ENCODE measurements at regions not wholly inside any gene's neighbourhood (a gene's known extent, or its start where the extent isn't known, plus 50 kb on each side); places are given as distances from the start of the nearest gene placed in this dataset.

DNA sequence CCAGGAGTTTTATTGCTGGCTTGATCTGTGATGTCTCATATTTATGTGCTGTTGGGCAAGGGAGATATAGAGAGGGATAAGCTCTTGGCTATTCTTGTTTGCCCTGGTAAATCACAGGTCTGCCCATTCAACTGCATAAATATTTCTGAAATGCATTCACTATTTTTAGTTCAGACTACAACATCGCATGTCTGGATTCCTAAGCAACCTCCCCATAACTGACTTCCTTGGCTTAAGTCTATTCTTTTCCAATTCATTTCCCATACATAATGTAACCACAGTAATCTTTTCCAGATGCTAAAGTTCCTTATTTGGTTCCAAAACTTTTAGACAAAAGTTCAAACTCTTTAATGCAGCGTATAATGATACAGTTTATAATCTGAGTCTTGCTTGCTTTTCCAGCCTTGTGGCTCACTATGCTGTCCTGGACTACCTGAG lies 321.4 kb upstream of the ACTBL2 start:
- POLR2A ChIA-PET = interaction anchor here (1.0 to 1.5 kb wide), 2 partner anchors 12 to 656 kb away, joined by 3 to 7 read pairs; partner anchors contain the start of gene PLK2
- peak; percentile 95 for DNase-seq (ENCODE audit: low read depth, low spot score)

DNA sequence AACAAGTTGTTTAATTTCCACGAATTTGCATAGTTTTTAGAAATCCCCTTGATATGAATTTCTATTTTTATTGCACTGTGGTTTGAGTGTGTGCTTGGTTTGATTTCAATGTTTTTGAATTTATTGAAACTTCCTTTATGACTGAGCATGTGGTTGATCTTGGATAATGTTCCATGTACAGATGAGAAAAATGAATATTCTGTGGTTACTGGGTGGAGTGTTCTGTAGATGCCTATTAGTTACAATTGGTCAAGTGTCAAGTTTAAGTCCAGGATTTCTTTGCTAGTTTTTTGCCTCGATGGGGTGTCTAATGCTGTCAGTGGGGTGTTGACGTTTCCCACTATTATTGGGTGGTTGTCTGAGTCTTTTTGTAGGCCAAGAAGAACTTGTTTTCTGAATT lies 319.5 kb upstream of the ACTBL2 start:
- DNase-seq (ENCODE audit: low read depth, low spot score) = no peak
- CTCF ChIA-PET = interaction anchor here (3.2 kb wide), 1 partner anchor 22 kb away, joined by 9 read pairs; no protein-coding TSS in a partner anchor
- TF ChIP-seq, protein P1, sequence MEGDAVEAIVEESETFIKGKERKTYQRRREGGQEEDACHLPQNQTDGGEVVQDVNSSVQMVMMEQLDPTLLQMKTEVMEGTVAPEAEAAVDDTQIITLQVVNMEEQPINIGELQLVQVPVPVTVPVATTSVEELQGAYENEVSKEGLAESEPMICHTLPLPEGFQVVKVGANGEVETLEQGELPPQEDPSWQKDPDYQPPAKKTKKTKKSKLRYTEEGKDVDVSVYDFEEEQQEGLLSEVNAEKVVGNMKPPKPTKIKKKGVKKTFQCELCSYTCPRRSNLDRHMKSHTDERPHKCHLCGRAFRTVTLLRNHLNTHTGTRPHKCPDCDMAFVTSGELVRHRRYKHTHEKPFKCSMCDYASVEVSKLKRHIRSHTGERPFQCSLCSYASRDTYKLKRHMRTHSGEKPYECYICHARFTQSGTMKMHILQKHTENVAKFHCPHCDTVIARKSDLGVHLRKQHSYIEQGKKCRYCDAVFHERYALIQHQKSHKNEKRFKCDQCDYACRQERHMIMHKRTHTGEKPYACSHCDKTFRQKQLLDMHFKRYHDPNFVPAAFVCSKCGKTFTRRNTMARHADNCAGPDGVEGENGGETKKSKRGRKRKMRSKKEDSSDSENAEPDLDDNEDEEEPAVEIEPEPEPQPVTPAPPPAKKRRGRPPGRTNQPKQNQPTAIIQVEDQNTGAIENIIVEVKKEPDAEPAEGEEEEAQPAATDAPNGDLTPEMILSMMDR (IDR thresholded peaks at IDR 0.05; ENCODE audit: insufficient read depth, low read length, missing control alignments) = no peak
- POLR2A ChIA-PET = no interaction called here
- H3K4me3 ChIP-seq (ENCODE audit: low read depth, low read length) = no peak overlapping the region

More for the DNA sequence above, 321.4 kb upstream of the ACTBL2 start:
- CTCF ChIA-PET = interaction anchor here (1.7 to 2.4 kb wide), 3 partner anchors 10 to 657 kb away, joined by 4 to 12 read pairs (median 8); partner anchors contain the start of gene PLK2
- TF ChIP-seq, protein P1 (IDR thresholded peaks at IDR 0.05; ENCODE audit: insufficient read depth, low read length, missing control alignments) = no peak
- H3K4me3 ChIP-seq (ENCODE audit: low read depth, low read length) = no peak overlapping the region

DNA sequence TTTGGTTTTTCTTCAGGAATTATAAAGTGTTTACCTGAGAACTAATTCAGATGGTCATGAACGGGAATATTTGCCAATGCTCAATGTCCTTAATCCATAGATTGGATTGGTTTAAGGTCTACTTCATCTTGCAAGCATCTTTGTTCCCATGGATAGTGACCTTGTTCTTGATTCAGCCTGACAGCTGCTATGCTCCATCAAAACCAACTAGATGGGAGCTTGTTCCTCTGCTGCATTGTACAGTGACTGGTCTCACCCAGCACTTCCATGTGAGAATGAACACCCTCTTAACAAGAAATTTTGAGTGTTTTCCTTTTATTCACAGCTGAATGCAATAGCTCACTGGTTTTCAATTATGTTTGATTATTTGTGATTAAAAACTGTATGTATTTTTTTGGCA lies 312.6 kb upstream of the ACTBL2 start:
- H3K4me3 ChIP-seq (ENCODE audit: low read depth, low read length) = no peak overlapping the region
- TF ChIP-seq, protein P1 (IDR thresholded peaks at IDR 0.05; ENCODE audit: insufficient read depth, low read length, missing control alignments) = no peak
- ChIA-PET POLR2A (no interaction called here), CTCF (no interaction called here)
- no peak for DNase-seq (ENCODE audit: low read depth, low spot score)

DNA sequence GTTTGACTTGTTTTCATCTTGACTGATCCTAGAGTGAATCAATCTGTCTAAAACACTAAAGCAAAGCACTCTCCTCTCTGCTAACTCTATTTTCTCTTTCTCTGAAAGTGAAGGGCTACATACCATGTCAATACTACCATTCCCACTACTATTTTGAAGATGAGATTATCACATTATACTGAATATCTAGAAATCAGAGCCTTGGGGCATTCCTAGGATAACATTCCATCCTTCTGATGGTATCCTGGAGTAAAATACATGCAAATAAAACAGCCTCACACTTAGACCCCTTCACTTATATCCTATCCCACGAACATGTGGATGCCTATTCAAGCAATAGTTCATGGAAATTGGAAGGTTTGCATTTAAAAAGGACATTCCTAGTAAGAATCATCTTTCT lies 309.3 kb upstream of the ACTBL2 start:
- DNase-seq (ENCODE audit: low read depth, low spot score) = no peak

DNA sequence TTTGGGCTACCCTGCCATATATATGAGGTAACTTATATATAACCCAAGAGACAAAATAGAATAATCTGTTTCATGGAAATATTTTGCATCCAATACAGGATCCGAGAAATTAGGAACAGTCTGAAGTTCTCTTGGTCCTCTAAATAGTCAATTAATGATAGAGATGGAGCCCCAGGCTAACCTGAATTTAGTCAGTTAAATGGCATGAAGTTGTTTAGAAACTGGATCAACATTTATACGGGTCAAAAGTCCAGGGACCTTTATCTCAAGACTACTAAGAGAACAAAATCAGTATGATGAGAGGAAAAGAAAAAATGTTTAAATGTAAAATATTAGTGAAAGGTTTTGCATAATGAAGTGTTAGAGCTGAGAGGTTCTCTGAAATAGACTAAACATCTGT lies 303.3 kb upstream of the ACTBL2 start:
- ChIA-PET POLR2A (no interaction called here), CTCF (interaction anchor here (2.7 kb wide), 1 partner anchor 675 kb away, joined by 11 read pairs; the partner anchor contains the start of gene PLK2)
- no peak overlapping the region for H3K4me3 ChIP-seq (ENCODE audit: low read depth, low read length)
- DNase-seq (ENCODE audit: low read depth, low spot score) = no peak
- TF ChIP-seq, protein P1 (IDR thresholded peaks at IDR 0.05; ENCODE audit: insufficient read depth, low read length, missing control alignments) = no peak

More for the DNA sequence above, 309.3 kb upstream of the ACTBL2 start:
- TF ChIP-seq, protein P1 (IDR thresholded peaks at IDR 0.05; ENCODE audit: insufficient read depth, low read length, missing control alignments) = no peak
- no peak overlapping the region for H3K4me3 ChIP-seq (ENCODE audit: low read depth, low read length)
- ChIA-PET POLR2A (interaction anchor here (0.5 kb wide), 1 partner anchor 348 kb away, joined by 3 read pairs; no protein-coding TSS in a partner anchor), CTCF (interaction anchor here (1.6 kb wide), 1 partner anchor 12 kb away, joined by 5 read pairs; no protein-coding TSS in a partner anchor)

DNA sequence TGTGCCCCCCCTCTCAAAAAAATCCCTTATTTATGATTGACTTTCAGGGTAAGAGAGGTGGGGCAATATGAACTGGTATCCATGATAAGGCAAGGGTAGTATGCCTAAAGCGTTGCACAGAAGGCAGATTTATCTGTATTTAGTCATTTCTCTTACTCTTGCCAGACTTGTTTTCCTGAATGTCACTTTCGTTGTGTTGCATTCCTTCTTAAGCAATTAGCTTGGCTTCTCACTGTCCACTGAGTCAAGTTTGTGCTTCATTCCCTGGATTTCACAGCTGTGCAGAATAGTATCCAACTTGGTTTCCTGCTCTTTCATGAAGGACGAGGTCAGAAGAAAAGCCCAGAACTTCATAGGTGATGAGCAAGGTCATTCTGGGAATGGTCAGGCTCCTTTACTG lies 301.5 kb upstream of the ACTBL2 start:
- H3K4me3 ChIP-seq (ENCODE audit: low read depth, low read length) = no peak overlapping the region
- no peak for DNase-seq (ENCODE audit: low read depth, low spot score)
- TF ChIP-seq, protein P1 (IDR thresholded peaks at IDR 0.05; ENCODE audit: insufficient read depth, low read length, missing control alignments) = no peak
- POLR2A ChIA-PET = interaction anchor here (1.0 to 1.5 kb wide), 2 partner anchors 675 kb away, joined by 3 to 4 read pairs; no protein-coding TSS in a partner anchor
- CTCF ChIA-PET = interaction anchor here (0.9 to 3.2 kb wide), 2 partner anchors 677 to 679 kb away, joined by 3 to 21 read pairs; no protein-coding TSS in a partner anchor

All from AG04449 (cell line).